ENCODE measurements at regions not wholly inside any gene's neighbourhood (a gene's known extent, or its start where the extent isn't known, plus 50 kb on each side); places are given as distances from the start of the nearest gene placed in this dataset.
"Not testable (repeated sequence)": the region's sequence is repeated elsewhere in the genome, so short reads cannot be mapped to it uniquely, and the experiment has no call there.

DNA sequence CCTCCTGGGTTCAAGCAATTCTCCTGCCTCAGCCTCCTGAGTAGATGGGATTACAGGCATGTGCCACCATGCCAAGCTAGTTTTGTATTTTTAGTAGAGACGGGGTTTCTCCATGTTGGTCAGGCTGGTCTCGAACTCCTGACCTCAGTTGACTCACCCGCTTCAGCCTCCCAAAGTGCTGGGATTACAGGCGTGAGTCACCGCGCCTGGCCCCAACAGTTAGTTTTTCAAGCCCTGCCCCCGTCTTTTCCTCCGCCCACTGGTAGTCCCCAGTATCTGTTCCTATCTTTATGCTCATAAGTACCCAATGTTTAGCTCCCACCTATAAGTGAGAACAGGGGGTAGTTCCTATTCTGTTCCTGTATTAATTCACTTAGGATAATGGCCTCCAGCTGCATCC, 116.6 kb upstream of the TBX3 start:
- TF ChIP-seq, protein P1, sequence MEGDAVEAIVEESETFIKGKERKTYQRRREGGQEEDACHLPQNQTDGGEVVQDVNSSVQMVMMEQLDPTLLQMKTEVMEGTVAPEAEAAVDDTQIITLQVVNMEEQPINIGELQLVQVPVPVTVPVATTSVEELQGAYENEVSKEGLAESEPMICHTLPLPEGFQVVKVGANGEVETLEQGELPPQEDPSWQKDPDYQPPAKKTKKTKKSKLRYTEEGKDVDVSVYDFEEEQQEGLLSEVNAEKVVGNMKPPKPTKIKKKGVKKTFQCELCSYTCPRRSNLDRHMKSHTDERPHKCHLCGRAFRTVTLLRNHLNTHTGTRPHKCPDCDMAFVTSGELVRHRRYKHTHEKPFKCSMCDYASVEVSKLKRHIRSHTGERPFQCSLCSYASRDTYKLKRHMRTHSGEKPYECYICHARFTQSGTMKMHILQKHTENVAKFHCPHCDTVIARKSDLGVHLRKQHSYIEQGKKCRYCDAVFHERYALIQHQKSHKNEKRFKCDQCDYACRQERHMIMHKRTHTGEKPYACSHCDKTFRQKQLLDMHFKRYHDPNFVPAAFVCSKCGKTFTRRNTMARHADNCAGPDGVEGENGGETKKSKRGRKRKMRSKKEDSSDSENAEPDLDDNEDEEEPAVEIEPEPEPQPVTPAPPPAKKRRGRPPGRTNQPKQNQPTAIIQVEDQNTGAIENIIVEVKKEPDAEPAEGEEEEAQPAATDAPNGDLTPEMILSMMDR (IDR thresholded peaks at IDR 0.05 in 4 of 5, conservative IDR thresholded peaks at IDR 0.05 in 1 of 5) = not testable (repeated sequence)
- TF ChIP-seq POLR2A (IDR thresholded peaks at IDR 0.05) = not testable (repeated sequence)

Data from gastrocnemius medialis (tissue), 4 donors.